HG03439 (cell line): ENCODE measurements at regions not wholly inside any gene's neighbourhood (a gene's known extent, or its start where the extent isn't known, plus 50 kb on each side); places are given as distances from the start of the nearest gene placed in this dataset.
"Not testable (repeated sequence)": the region's sequence is repeated elsewhere in the genome, so short reads cannot be mapped to it uniquely, and the experiment has no call there.

ENCODE experiments used
- ATAC-seq: cut with Tn5 transposase; IDR thresholded peaks from one replicate; pipeline ENCODE4 v1.9.1; 2021; ENCODE audit warnings: mild to moderate bottlenecking, moderate library complexity; ENCODE audit not compliant: unreplicated experiment

DNA sequence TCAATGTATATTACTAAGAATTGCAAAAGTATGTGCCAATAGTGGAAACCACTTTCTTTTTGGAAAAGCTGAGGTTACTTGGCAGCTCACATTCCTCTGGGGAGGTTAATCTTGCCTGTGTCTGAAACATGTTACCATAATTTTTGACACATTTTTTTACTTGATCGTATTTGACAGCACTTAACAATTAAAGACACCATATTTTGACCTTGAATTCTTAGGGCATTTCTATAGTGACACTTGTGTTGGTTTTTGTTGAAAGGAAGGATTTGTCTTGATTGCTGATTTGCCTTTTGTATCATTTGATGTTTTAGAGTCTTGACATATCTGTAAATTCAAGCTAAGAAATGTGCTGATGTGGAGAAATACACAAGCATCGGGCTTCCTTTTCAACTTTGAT, 2135.5 kb downstream of the PCDH7 start:
- ATAC-seq: no peak

DNA sequence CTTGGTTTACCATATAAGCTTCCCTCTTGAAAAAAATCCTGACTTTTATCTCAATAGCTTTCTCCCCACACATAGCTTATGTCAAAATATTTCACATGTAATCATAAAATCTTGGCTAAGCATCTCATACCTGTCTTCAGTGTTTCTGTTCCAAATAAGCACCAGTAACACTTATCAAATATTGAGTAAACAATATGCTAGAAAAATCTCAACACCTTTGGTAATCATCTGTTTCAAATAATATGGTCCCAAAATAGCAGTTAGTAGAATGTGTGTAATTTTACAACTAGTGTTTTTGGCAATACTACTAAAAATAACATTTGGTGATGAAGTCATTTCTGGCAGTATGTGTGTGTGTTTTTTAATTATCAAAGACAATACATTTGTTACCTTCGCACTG, 2138.2 kb downstream of the PCDH7 start:
- ATAC-seq: no peak

DNA sequence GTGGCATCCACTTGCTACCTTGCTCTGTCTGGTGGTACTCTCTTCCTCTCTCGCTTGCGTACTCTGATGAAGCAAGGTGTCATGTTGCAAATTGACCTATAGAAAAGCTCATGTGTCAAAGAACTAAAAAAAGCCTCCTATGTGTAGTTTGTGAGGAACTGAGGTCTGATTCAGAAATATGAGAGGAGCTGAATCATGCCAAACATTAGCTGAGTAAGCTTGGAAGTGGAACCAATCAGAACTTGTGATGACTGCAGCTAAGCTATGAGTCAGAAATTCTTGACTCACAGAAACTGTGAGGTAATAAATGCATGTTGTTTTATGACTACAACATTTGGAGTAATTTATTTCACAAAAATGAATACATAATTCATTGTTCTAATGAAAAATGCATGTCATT, 2138.8 kb downstream of the PCDH7 start:
- no peak for ATAC-seq

DNA sequence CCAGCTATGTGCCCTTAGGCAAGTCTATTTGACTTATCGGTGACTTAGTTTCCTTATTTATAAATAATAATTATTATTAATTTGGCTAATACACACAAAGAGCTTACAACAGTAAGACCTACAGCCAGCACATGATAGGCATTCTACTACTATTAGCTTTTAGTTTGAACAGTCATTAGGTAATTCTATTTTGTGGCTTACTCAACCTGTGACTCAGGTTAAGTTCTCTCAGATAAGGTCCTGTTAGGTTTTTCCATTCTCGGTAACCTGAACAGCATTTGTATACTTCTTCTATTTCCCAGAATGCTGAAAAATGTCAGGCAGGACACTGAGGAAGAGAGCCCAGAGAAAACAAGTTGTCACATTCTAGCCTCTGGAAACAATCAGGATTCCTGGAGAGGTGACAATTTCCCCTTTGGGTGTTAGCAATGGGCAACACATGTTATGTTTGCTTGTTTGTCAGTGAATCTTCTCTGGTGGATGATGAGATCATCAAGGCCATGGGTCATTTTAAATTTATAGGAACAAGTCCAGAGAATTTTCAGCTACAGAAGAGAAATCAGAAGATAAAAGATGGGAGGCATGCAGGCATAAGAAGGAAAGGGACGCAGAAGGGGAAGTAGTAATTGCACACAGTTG, 2144.7 kb downstream of the PCDH7 start:
- no peak for ATAC-seq

DNA sequence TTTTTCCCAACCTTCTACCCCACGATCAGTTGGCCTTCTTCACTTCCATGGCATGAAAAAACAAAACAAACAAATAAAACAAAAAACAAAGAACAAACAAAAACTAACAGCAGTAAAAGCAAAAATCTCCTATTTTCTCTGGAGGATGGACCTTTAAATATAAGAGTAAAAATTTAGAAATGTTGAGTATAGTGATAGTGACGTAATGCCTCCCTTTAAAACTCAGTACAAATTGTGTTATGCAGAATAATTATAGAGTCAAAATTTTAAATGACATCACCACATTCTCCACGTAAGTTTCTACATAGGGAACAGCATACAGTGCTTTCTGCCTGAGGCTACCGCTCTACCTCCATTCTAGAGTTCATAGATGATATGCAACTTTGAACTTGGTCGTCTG, 2156.4 kb downstream of the PCDH7 start:
- no peak for ATAC-seq

DNA sequence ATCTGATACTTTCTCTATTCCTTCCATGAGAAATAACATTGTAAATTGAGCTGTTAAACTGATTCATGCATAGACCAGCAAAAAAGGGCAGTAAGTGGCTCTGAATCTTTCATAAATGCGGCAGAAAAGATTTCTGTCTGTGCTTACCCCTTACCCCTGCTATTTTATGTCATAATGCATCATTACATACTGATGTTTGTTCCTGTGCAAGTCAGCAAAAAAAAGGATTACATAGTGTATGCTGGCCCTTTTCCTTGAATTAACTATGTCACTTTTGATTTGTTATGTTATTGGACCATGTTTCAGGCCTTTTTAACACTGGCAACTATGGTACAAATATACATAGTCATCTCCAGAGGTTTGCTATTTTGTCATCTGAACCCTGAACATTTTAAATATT, 2159.7 kb downstream of the PCDH7 start:
- ATAC-seq: no peak

DNA sequence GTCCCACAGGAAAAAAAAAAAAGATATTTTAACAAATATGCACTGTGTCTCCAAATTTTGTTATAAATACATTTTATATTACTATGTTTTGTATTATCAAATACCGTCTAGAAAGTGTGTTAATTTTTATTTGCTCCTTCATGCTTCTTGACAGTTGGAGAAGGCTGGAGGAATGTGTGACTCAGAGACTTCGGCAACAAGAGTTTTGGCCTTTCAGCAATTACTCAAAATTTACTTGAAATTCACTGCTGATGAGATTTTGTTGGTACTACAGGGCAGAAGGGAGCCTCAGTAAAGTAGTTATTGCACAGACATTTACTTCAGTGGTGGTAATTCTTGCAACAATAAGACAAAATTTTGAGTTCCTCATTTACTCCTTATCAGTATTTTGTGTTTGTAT, 2164.0 kb downstream of the PCDH7 start:
- ATAC-seq: no peak

DNA sequence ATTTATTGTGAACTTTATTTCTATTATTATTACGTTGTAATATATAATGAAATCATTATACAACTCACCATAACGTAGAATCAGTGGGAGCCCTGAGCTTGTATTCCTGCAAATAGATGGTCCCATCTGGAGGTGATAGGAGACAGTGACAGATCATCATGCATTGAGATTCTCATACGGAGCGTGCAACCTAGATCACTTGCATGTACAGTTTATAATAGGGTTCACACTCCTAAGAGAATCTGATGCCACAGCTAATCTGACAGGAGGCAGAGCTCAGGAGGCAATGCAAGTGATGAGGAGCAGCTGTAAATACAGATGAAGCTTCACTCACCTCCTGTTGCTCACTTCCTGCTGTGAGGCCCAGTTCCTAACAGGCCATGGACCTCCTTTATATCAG, 2170.2 kb downstream of the PCDH7 start:
- no peak for ATAC-seq

DNA sequence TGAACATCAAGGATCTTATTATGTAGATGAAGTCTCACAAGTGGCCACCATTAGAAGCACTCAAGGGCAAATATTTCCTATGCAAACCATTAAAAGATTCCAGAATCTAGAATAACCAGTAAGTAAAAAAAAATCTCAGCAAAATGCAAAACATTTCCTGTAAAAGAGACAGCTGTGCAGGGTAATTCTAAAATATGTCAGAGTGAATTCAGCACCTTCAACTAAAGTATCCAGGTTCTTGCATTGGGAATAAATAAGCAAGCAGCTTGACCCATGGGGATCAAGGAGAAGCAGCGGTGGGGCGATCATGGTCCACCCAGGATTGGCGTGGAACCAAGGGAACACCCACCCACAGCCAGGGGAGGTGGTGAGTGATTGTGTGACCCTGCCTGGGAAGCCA, 2188.9 kb downstream of the PCDH7 start:
- ATAC-seq: no peak

DNA sequence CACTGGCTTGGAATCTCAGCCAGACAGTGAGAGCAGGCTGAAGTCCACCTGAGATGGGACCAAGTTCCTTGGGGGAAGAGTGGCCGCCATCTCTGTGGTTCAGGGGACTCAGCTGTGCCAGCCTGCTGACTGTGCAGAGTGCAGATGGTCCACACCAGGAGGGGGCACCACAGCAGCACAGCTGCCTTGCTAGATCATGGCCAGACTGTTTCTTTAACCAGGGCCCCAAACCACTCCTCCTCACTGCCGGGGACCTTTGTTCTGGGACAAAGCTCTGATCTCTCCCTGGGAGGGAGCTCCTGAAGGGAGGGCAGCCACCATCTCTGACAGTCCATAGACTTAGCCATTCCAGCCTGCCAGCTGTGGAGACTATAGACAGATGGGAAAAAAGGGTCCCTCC, 2189.6 kb downstream of the PCDH7 start:
- no peak for ATAC-seq

DNA sequence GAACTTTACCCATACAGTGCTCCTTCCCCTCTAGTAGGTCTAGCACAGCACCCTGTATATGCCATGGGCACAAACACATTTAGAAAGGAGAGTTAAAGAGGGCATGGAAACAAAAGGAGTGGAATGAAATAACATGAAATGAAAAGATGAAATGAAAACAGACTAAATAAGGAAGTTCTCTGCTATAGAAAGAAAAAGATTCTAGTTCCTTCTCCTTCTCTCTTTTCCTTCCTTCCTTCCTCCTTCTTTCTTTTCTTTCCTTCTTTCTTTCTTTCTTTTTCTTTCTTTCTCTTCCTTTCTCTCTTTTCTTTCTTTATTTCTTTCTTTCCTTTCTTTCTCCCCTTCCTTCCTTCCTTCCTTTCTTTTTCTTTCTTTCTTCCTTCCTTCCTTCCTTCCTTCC, 2197.4 kb downstream of the PCDH7 start:
- no peak for ATAC-seq

DNA sequence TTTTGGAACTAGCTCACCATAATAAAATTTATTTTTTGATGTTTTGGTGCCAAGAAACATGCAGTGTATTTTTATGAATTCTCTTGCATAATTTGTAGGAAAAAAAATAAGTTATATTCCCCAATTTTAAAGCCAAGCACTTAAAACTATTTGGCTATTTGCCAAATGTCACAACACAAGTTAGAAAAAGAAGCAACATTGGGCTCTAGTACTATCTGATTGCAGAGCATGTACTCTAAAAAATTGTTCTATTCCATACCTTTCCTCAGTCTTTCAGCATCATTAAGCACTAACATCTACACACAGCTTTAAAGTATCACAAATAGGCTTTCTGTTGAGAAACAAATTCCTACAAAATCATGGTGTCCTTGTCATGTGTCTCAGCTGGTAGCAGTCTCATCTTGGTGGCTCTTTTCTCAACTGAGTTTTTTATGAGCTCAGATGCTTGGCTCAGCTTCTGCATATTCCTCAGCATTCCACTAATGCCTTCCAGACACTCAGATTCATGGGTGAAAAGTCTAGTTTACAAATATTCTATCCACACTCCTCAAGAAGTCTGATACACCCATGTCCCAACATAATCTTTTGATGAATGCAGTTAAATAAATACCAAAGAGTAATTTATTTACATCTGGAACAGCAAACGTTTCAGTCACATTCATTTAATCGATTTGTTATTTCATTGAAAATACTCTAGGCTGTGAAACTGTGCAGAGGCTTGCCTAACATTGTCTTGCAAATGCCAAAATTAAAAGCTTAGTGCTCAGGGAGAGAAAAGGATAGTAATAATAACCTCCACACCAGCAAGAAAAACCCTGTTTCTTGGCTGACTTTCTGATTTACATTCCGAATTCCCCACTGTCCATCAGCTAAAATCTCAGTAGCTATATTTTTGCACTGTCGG, 2209.9 kb downstream of the PCDH7 start:
- ATAC-seq: no peak

DNA sequence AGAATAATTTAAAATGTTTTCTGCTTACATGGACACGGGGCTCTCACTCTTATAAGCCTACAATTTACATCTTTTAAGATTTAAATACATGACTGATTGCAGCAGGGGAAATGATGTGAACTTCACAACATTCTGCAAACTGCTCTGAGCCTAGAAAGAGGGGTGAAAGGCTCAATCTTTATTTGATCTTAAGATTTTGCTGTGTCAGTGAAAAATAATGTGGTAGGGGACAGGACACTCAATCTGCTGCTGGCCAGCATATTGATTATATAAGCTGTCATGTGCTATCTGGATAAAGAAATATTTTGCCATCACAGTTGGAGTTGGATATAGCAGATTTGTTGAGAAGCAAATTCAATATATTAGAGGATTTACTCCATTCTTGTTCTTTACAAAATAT, 2210.5 kb downstream of the PCDH7 start:
- ATAC-seq: no peak

DNA sequence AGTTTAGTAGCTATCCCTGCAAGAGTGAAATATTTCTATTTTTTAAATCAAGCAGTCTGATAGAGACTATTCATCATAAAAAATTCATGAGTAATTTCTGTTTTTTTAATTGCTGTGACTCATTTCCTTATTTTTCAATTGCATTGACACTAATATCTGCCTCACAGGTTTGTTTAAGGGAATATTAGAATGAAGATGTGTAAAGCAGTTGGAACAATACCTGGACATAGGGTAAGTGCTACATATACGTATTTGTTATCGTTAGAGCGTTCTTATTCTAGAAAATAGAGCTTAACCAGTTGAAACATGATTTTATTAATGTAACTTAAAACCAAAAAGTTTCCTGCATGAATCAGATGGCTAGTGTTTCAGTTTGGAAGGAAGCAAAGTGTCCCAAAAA, 2211.3 kb downstream of the PCDH7 start:
- no peak for ATAC-seq

DNA sequence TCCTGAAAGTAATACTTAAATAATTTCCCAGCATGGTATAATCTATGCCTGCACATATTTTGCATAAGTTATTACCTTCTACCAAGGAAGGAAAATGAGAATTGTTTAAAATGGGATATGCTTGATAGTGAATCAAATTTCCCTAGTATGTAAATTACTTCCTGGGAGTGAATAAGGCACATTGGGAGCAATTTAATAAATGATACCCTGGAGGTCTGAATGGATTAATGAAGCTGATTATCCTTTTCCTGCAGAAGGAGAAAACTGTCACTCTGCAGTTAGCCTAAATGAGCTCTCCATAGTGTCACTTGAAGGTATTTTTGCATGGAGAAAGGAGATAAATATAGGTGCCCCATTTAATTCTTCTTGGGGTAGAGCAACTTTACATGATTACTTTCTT, 2212.0 kb downstream of the PCDH7 start:
- no peak for ATAC-seq

DNA sequence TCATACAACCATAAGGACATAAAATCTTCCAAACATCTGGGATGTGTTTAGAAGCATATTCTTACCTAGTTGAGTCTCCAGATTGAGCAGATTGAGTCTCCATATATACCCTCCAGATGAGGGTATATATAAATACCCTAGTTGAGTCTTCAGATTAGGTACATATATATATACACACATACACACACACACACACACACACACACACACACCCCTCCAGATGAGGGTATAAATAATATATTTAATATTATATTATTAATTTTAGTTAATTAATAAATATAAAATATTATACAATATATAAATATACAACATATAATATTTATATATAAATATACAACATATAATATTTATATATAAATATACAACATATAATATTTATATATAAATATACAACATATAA, 2219.1 kb downstream of the PCDH7 start:
- not testable (repeated sequence) for ATAC-seq

DNA sequence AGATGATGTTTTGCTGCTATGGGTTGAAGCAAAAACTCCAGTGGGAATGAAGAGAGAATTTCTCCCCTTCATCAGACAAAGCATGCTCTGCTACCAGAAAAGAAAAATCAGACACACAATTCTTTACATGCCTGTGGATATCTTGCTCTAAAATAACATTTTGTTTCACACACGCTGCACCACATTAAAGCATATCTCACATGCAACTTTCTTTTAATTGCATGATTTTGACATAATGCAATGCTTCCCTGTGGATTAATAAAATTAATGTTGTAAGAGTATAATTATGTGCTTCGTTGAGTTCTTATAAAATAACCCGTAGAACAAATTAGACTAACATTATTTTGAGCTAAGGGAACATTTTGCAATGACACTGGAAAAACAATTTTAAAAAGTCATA, 2230.7 kb downstream of the PCDH7 start:
- no peak for ATAC-seq

DNA sequence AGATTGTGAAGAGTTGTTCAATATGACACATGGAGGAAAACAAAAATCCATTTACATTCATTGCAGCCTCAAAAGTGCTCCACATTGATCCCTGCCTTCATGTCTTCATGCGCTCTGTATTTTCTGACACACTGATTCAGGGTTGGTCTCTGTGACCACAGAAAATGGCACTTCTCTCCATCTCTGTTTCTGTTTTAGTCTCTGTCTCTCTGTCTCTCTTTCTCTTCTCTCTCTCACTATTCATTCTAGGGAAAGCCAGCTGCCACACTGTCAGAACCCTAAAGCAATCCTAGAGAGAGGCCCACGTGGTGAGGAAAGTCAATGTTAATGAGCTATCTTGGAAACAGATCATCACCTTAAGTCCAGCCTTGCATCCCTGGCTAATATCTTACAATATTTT, 2238.4 kb downstream of the PCDH7 start:
- no peak for ATAC-seq

DNA sequence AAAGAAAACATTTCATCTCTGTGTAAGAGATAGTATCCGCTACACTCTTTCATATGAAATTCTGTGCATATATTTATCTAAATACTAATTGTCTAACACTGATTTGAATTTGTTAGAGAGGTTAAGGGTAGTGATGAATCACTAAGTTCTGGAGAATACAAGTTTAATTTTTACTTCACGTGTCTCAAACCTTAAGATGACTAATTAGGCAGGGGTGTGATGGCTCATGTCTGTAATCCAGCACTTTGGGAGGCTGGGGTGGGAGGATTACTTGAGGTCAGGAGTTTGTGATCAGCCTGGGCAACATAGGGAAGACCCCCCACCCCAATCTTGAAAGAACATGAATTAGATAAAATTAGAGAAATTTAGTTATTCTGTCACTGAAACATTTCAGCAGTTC, 2241.9 kb downstream of the PCDH7 start:
- ATAC-seq: no peak

DNA sequence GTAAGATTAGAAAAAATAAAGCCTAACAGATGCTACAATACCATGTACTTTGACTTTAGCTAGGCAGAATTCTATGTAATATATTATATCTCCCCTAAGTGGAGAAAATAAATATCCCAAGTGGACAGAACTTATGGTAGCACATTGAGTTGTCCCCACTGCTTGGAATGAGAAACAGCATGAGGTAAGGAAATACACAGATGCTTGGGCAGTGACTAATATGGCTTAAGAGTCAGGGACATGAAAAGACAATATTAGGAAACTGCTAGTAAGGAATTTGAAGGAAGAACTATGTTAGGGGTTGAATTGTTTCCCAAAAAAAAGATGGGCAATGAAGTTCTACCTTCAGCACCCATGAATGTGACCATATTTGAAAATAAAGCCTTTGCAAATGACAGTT, 2265.1 kb downstream of the PCDH7 start:
- ATAC-seq: no peak

DNA sequence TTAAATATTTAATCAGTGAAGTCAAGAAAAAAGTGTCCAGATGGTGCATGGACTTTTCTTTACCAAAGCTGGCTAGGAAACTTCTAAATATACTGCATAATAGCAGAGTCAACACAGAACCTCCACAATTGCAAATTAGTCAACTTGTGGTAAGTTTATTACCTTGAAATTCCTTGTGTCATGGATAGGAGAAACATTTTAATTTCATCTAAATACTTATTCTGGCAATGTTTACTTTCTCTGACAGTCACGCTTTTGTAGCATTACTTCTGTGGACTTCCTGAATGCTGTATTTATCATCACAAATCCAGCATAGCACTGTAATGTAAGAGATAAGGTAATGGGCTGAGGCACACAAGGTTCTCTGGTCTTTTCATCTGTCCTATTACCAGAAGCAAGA, 2266.1 kb downstream of the PCDH7 start:
- no peak for ATAC-seq

DNA sequence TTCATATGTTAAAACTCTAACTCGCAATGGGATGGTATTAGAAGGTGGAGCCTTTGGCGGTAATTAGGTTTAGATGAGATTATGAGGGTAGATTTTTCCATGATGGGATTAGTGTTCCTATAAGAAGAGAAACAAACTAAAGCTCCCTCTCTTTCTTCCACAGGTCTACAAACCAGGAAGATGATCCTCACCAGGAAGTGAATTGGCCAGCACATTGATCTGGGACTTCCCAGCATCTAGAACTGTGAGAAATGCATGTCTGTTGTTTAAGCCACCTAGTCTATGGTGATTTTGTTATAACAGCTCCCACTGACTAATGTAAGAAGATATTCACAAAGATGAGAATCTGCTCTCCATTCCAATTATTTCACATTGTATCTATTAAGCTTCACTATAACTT, 2266.9 kb downstream of the PCDH7 start:
- ATAC-seq: no peak
